SK-N-MC (cell line): ENCODE measurements at regions not wholly inside any gene's neighbourhood (a gene's known extent, or its start where the extent isn't known, plus 50 kb on each side); places are given as distances from the start of the nearest gene placed in this dataset.
A peak's percentile ranks its signal among the peaks of the same experiment; 100 is the strongest.

Experiments
- EZH2 ChIP-seq: fragments of 200-600 bp; sonication (generic); IDR thresholded peaks from one replicate; pipeline ENCODE4 v1.6.1; 2017; ENCODE audit warnings: antibody characterized with exemption
- POLR2AphosphoS5 ChIP-seq: IDR thresholded peaks from 2 replicates; pipeline ENCODE4 v1.6.1; 2012; ENCODE audit warnings: mild to moderate bottlenecking, low read depth, low read length, borderline replicate concordance

GRCh38 chr5:2007496-2007877 is 124.8 kb upstream of the IRX4 start:
- TF ChIP-seq EZH2 = peak; percentile 12
- no peak for TF ChIP-seq POLR2AphosphoS5
